ENCODE measurements at regions not wholly inside any gene's neighbourhood (a gene's known extent, or its start where the extent isn't known, plus 50 kb on each side); places are given as distances from the start of the nearest gene placed in this dataset.

DNA sequence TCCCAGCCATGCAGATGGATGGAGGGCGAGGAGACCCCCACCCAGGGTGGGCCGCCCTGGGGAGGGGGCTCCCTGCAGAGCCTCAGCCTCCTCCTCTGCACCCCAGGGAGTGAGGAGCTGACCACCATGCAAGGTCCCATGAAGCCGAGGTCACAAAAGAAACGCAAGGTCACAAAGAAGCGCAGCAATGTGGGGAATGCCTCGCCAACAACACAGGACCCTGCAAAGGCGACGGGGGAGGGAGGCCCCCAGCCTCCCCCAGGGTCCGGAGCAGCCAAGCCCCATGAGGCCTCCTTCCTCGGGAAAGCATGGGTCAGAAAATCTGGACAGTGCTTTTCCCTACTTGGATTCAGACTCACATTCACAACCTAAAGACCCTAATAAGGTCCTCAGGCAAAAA lies 191.5 kb downstream of the BRD1 start:
- TF ChIP-seq ZFP30 (CRISPR knock-in tag; IDR thresholded peaks at IDR 0.05) = no peak
- no peak for TF ChIP-seq ZNF8 (CRISPR knock-in tag; IDR thresholded peaks at IDR 0.05)

Measured in SK-N-SH treated with all-trans-retinoic acid at 6 μM for 48 hours (cell line).